ENCODE measurements at regions not wholly inside any gene's neighbourhood (a gene's known extent, or its start where the extent isn't known, plus 50 kb on each side); places are given as distances from the start of the nearest gene placed in this dataset.
"Not testable (repeated sequence)": the region's sequence is repeated elsewhere in the genome, so short reads cannot be mapped to it uniquely, and the experiment has no call there.

- Histone ChIP-seq H3K9ac (ENCODE audit: low read length in 3 of 3) (no peak overlapping the region), H3K9me3 (ENCODE audit: control insufficient read depth in 2 of 3, insufficient read depth in 1 of 3, low read length in 3 of 3) (no peaks in the 10 kb centered on the region), H3K4me1 (ENCODE audit: control insufficient read depth in 2 of 3, insufficient read depth in 2 of 3, low read depth in 1 of 3, low read length in 3 of 3) (no peaks in the 10 kb centered on the region), H3K36me3 (ENCODE audit: control insufficient read depth in 2 of 3, insufficient read depth in 3 of 3, low read length in 3 of 3) (no peaks in the 10 kb centered on the region), H3K27me3 (ENCODE audit: control insufficient read depth, insufficient read depth, low read length) (no peaks in the 10 kb centered on the region), H3K4me3 (ENCODE audit: low read length in 3 of 3) (no peak overlapping the region), H3K27ac (ENCODE audit: low read depth in 2 of 2, low read length in 2 of 2) (no peak overlapping the region)
- intact Hi-C loops (cut with DNase I), result no loop called here
- no peak for DNase-seq
- no peak for FAIRE-seq
- no peak for TF ChIP-seq CTCF (IDR thresholded peaks at IDR 0.05; ENCODE audit: borderline replicate concordance, extremely low read depth, insufficient read depth)
These were observed 1150.7 kb downstream of the FSCB start for GRCh38 chr14:43356382-43356781.

DNA sequence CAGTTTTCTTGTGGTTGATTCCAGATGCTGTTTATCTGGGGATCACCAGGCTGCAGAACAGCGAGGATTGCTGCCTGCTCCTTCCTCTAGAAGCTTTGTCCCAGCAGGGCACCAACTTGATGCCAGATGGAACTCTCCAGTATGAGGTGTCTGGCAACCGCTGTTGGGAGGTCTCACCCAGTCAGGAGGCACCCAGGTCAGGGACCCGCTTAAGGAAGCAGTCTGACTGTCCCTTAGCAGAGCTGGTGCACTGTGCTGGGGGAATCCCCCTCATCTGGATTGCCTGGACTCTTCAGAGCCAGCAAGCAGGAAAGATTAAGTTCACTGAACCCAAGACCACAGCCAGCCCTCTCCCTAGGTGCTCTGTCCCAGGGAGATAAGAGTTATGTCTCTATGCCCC is 1165.2 kb downstream of the FSCB start:
- intact Hi-C loops (cut with DNase I), result no loop called here
- Histone ChIP-seq H3K27me3 (ENCODE audit: control insufficient read depth, insufficient read depth, low read length) (no peaks in the 10 kb centered on the region), H3K4me1 (ENCODE audit: control insufficient read depth in 2 of 3, insufficient read depth in 2 of 3, low read depth in 1 of 3, low read length in 3 of 3) (no peaks in the 10 kb centered on the region), H3K36me3 (ENCODE audit: control insufficient read depth in 2 of 3, insufficient read depth in 3 of 3, low read length in 3 of 3) (no peaks in the 10 kb centered on the region), H3K27ac (ENCODE audit: low read depth in 2 of 2, low read length in 2 of 2) (no peak overlapping the region), H3K9me3 (ENCODE audit: control insufficient read depth in 2 of 3, insufficient read depth in 1 of 3, low read length in 3 of 3) (no peaks in the 10 kb centered on the region), H3K9ac (ENCODE audit: low read length in 3 of 3) (no peak overlapping the region), H3K4me3 (ENCODE audit: low read length in 3 of 3) (no peak overlapping the region)
- DNase-seq (no peak), FAIRE-seq (no peak)
- TF ChIP-seq CTCF (IDR thresholded peaks at IDR 0.05; ENCODE audit: borderline replicate concordance, extremely low read depth, insufficient read depth), result no peak

DNA sequence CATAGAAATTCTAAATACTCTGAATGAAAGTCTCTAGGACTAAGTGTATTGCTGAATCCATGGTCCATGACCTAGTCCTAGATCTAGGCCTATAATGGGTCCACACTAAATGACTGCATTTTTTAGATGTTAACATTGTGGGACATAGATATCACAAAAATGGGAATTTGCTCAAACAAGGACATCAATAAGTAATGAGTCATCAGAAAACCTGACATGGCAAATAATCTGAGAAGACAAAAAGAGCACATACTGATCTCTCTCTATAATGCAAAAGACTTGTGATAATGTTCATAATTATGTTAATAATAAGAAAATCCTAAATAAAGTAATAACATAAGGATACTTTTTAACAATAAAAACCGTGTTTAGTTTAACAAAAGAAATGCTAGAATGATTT is 1168.4 kb downstream of the FSCB start:
- no peaks in the 10 kb centered on the region for H3K9me3 ChIP-seq (ENCODE audit: control insufficient read depth in 2 of 3, insufficient read depth in 1 of 3, low read length in 3 of 3)
- no peak for TF ChIP-seq CTCF (IDR thresholded peaks at IDR 0.05; ENCODE audit: borderline replicate concordance, extremely low read depth, insufficient read depth)
- no peak overlapping the region for H3K9ac ChIP-seq (ENCODE audit: low read length in 3 of 3)
- H3K36me3 ChIP-seq (ENCODE audit: control insufficient read depth in 2 of 3, insufficient read depth in 3 of 3, low read length in 3 of 3), result no peaks in the 10 kb centered on the region
- H3K4me3 ChIP-seq (ENCODE audit: low read length in 3 of 3), result no peak overlapping the region
- intact Hi-C loops (cut with DNase I), result no loop called here
- H3K4me1 ChIP-seq (ENCODE audit: control insufficient read depth in 2 of 3, insufficient read depth in 2 of 3, low read depth in 1 of 3, low read length in 3 of 3), result no peaks in the 10 kb centered on the region
- no peak overlapping the region for H3K27ac ChIP-seq (ENCODE audit: low read depth in 2 of 2, low read length in 2 of 2)
- DNase-seq (no peak), FAIRE-seq (no peak)
- H3K27me3 ChIP-seq (ENCODE audit: control insufficient read depth, insufficient read depth, low read length), result no peaks in the 10 kb centered on the region

DNA sequence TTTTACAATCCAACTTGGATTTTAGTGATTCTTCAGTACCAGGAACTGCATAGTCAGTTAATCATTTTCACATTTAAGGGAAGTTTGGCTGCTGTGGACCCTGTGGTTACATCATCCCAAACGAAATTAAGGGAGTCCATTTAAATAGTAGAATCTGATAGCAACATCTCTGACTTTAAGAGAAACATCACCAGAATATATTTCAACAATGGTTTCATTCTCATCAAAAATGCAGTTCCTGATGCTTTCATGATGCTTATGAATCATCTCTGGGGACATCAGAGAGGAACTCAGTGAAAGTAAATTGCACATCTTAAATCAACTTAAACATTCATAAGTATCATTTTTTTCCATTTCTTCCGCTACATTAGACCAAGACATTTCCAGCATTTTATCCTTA is 1170.7 kb downstream of the FSCB start:
- TF ChIP-seq CTCF (IDR thresholded peaks at IDR 0.05; ENCODE audit: borderline replicate concordance, extremely low read depth, insufficient read depth), result no peak
- no peaks in the 10 kb centered on the region for H3K36me3 ChIP-seq (ENCODE audit: control insufficient read depth in 2 of 3, insufficient read depth in 3 of 3, low read length in 3 of 3)
- H3K27me3 ChIP-seq (ENCODE audit: control insufficient read depth, insufficient read depth, low read length), result no peaks in the 10 kb centered on the region
- intact Hi-C loops (cut with DNase I), result no loop called here
- no peaks in the 10 kb centered on the region for H3K4me1 ChIP-seq (ENCODE audit: control insufficient read depth in 2 of 3, insufficient read depth in 2 of 3, low read depth in 1 of 3, low read length in 3 of 3)
- H3K4me3 ChIP-seq (ENCODE audit: low read length in 3 of 3), result no peak overlapping the region
- no peak overlapping the region for H3K27ac ChIP-seq (ENCODE audit: low read depth in 2 of 2, low read length in 2 of 2)
- no peak for FAIRE-seq
- no peak for DNase-seq
- no peaks in the 10 kb centered on the region for H3K9me3 ChIP-seq (ENCODE audit: control insufficient read depth in 2 of 3, insufficient read depth in 1 of 3, low read length in 3 of 3)
- no peak overlapping the region for H3K9ac ChIP-seq (ENCODE audit: low read length in 3 of 3)

DNA sequence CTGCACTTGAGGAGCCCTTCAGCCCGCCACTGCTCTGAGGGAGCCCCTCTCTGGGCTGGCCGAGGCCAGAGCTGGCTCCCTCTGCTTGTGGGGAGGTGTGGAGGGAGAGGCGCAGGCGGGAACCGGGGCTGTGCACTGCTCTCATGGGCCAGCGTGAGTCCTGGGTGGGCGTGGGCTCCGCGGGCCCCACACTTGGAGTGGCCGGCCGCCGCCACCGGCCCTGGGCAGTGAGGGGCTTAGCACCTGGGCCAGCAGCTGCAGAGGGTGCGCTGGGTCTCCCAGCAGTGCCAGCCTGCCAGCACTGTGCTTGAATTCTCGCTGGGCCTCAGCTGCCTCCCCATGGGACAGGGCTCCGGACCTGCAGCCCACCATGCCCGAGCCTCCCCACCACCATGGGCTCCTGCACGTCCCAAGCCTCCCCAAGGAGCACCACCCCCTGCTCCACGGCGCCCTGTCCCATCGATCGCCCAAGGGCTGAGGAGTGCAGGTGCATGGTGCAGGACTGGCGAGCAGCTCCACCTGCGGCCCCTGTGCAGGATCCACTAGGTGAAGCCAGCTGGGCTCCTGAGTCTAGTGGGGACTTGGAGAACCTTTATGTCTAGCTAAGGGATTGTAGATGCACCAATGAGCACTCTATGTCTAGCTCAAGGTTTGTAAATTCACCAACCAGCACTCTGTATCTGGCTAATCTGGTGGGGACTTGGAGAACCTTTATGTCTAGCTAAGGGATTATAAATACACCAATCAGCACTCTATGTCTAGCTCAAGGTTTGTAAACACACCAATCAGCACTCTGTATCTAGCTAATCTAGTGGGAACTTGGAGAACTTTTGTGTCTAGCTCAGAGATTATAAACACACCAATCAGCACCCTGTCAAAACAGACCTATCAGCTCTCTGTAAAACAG is 1180.3 kb downstream of the FSCB start:
- H3K4me1 ChIP-seq (ENCODE audit: control insufficient read depth in 2 of 3, insufficient read depth in 2 of 3, low read depth in 1 of 3, low read length in 3 of 3); FAIRE-seq; H3K27ac ChIP-seq (ENCODE audit: low read depth in 2 of 2, low read length in 2 of 2); intact Hi-C loops (cut with DNase I); H3K27me3 ChIP-seq (ENCODE audit: control insufficient read depth, insufficient read depth, low read length); H3K4me3 ChIP-seq (ENCODE audit: low read length in 3 of 3); H3K9ac ChIP-seq (ENCODE audit: low read length in 3 of 3); H3K36me3 ChIP-seq (ENCODE audit: control insufficient read depth in 2 of 3, insufficient read depth in 3 of 3, low read length in 3 of 3); H3K9me3 ChIP-seq (ENCODE audit: control insufficient read depth in 2 of 3, insufficient read depth in 1 of 3, low read length in 3 of 3): not testable (repeated sequence)
- DNase-seq, result peak in 1 of 5 donors; percentile 52

All from kidney (tissue), 13 donors.